Large intestine (tissue), 3 donors: ENCODE measurements at regions not wholly inside any gene's neighbourhood (a gene's known extent, or its start where the extent isn't known, plus 50 kb on each side); places are given as distances from the start of the nearest gene placed in this dataset.

ENCODE experiments used
- DNase-seq, 2 donors: peaks; one replicate each; pipeline versions ENCODE4 v3.0.0 to v3.0.0-alpha.2; 2013
- H3K27ac ChIP-seq: one replicate; pipeline ENCODE4 v1.5.1; 2013; ENCODE audit warnings: low read length
- H3K27me3 ChIP-seq: 2 replicates; pipeline ENCODE4 v1.6.1; 2013; ENCODE audit warnings: low read length; ENCODE audit not compliant: control insufficient read depth, insufficient read depth
- H3K36me3 ChIP-seq: 2 replicates; pipeline ENCODE4 v1.6.1; 2013; ENCODE audit warnings: low read length; ENCODE audit not compliant: control insufficient read depth, insufficient read depth
- H3K4me1 ChIP-seq: one replicate; pipeline ENCODE4 v1.6.1; 2013; ENCODE audit warnings: low read length; ENCODE audit not compliant: control insufficient read depth, insufficient read depth
- H3K4me3 ChIP-seq: one replicate; pipeline ENCODE4 v1.5.1; 2013; ENCODE audit warnings: low read length
- H3K9me3 ChIP-seq: one replicate; pipeline ENCODE4 v1.6.1; 2013; ENCODE audit warnings: mild to moderate bottlenecking, low read depth, low read length, moderate library complexity; ENCODE audit not compliant: control insufficient read depth
- WGBS: methylation state at CpG from one replicate; pipeline ENCODE4 v1.1.5; 2013; ENCODE audit warnings: low lambda C conversion rate; ENCODE audit not compliant: insufficient coverage; 5-methylcytosine and 5-hydroxymethylcytosine counted together

DNA sequence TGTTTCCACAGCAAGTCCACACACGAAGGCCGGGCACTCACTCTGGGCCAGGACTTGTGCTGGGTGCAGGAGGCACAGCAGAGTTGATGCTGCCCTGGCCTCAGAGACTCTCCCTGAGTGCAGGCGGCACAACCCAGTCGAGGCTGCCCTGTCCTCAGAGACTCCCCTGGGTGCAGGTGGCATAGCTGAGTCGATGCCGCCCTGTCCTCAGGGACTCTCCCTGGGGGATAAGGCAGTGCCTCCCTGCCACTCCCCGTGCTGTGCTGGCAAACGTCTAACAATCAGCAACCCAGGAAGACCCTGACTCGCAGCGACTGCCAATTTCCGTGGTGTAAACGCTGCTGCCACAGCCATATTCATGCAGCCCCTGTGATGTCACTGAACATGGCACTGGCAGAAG, 93.1 kb downstream of the PDGFA start:
- DNase-seq, result no peak
- H3K27me3 ChIP-seq, result no peaks in the 10 kb centered on the region
- no peak overlapping the region for H3K27ac ChIP-seq
- peaks cover 8% of the 10 kb centered on the region for H3K9me3 ChIP-seq
- no peak overlapping the region for H3K4me3 ChIP-seq
- peaks cover 11% of the 10 kb centered on the region for H3K4me1 ChIP-seq
- no peaks in the 10 kb centered on the region for H3K36me3 ChIP-seq
- WGBS, result no CpG with 5 or more reads among the region's 12 CpGs

DNA sequence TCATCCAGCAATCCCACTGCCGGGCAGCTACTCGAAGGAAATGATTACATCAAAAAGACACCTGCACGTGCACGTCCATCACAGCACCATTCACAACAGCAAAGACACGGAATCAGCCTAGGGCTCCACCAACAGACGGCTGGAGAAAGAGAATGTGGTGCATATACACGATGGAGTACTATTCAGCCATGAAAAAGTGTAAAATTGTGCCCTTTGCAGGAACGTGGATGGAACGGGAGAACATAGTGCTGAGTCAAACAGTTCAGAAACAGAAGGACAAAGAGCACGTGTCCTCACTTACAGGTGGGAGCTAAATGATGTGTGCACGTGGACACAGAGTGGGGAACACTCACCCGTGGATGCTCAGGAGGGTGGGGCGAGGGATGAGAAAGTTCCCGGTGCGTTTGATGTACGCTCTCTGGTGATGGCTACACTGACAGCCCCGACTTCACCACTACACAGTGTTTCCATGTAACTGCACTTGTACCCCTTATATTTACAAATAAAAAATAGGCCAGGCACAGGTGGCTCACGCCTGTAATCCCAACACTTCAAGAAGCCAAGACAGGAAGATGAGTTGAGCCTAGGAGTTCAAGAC, 92.0 kb downstream of the PDGFA start:
- Histone ChIP-seq H3K36me3 (no peaks in the 10 kb centered on the region), H3K27ac (no peak overlapping the region), H3K27me3 (no peaks in the 10 kb centered on the region), H3K4me1 (peaks cover 5% of the 10 kb centered on the region), H3K9me3 (peaks cover 8% of the 10 kb centered on the region), H3K4me3 (no peak overlapping the region)
- DNase-seq, result no peak
- WGBS, result 91% methylated on average over 6 of the region's 18 CpGs

DNA sequence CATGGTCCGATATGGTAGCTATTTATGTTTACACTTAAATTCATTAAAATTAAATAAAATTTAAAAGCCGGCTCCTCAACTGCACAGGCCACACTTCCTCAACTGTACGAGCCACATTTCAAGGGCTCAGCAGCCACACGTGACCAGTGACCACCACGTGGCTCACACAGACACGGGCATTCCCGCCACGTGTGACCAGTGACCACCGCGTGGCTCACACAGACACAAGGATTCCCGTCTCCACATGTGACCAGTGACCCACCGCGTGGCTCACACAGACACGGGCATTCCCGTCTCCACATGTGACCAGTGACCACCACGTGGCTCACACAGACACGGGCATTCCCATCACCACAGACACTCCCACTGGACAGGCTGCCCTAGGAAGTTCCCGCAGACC, 91.3 kb downstream of the PDGFA start:
- Histone ChIP-seq H3K27ac (no peak overlapping the region), H3K36me3 (no peaks in the 10 kb centered on the region), H3K4me1 (peaks cover 7% of the 10 kb centered on the region), H3K27me3 (no peaks in the 10 kb centered on the region), H3K9me3 (peaks cover 8% of the 10 kb centered on the region), H3K4me3 (no peak overlapping the region)
- no CpG with 5 or more reads among the region's 18 CpGs for WGBS
- no peak for DNase-seq

DNA sequence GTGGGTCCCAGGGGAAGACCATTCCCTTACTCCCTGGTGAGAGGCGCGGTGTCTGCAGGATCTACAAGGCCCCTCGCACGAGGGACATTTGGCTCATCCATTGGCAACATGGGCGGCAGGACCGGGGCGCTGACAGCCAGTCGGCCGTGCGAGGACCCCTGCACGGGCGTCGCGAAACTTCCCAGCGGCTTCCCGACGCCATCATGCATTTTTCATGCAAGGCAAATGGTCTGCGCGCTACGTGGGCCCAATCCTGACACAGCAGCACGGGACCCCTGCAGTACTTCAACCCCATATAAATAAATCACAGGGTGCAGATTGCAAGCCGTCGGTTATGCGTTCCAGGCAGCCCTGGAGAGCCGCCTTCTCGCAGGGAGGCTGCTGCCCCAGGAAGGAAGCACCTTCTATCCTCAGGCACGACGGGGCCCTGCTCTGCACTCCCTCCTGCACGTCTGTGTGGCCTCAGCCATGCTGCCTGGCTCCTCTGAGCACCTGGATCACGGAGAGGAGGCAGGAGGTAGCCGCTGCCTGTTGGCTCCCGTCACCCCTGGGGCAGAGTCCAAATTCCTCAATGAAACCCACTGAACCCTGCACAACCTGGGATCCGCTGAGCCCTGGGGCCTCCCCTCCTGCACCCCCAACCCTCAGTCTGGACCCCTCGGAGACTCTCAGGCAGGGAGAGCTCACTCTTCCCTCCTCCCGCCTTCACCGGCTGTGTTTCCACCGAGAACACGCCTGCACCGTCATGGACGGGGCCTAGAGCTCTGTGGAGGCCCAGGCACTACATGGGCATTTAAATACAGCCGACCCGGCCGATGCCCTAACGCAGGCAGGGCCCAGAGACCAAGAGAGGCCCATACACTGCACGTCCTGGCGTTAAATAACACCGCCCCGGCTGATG, 90.5 kb downstream of the PDGFA start:
- no peak overlapping the region for H3K27ac ChIP-seq
- no peak for DNase-seq
- H3K36me3 ChIP-seq, result no peaks in the 10 kb centered on the region
- no peak overlapping the region for H3K4me3 ChIP-seq
- no peaks in the 10 kb centered on the region for H3K27me3 ChIP-seq
- H3K4me1 ChIP-seq, result peaks cover 4% of the 10 kb centered on the region
- no CpG with 5 or more reads among the region's 48 CpGs for WGBS
- peaks cover 8% of the 10 kb centered on the region for H3K9me3 ChIP-seq

DNA sequence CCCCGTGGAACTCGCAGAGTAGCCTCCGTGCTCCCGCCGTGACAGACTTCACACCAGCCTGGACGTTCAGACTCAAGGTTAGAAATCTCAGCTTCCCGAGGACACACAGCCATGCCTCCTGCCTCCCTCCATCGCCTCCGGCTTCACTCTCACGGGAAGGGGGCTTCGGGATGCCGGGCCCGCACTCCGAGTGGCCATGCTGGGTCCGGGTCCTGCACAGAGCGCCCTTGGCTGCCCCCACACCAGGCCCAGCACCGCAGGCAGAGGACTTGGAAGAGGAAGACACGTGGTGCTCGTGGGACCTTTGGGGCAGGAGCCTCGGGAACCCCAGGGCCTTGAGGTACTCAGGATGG, 89.8 kb downstream of the PDGFA start:
- no peak overlapping the region for H3K4me3 ChIP-seq
- H3K9me3 ChIP-seq, result peaks cover 8% of the 10 kb centered on the region
- WGBS, result no CpG with 5 or more reads among the region's 20 CpGs
- no peaks in the 10 kb centered on the region for H3K36me3 ChIP-seq
- no peak overlapping the region for H3K27ac ChIP-seq
- H3K27me3 ChIP-seq, result no peaks in the 10 kb centered on the region
- H3K4me1 ChIP-seq, result peaks cover 5% of the 10 kb centered on the region
- DNase-seq, result no peak

DNA sequence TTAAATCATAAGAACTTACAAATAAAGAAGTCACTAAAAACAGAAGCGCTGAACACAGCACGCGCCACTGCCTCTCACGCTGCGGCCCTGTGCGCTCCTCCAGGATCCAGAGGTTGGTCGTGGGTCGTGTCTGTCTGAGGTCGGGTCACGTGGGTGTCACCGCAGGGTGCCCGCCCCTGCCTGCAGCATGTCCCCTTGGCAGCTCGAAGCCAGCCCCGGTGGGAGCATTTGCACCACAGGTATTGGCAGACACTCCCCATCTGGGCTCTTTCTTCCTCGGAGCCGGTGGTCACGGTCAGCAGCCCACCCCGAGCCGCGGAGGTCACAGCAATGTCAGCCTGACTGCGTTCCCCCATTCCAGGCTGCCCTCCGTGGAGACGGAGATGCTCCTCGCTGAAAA, 88.6 kb downstream of the PDGFA start:
- no peak overlapping the region for H3K4me3 ChIP-seq
- peaks cover 6% of the 10 kb centered on the region for H3K9me3 ChIP-seq
- no peaks in the 10 kb centered on the region for H3K36me3 ChIP-seq
- H3K27ac ChIP-seq, result no peak overlapping the region
- H3K27me3 ChIP-seq, result no peaks in the 10 kb centered on the region
- no peak for DNase-seq
- H3K4me1 ChIP-seq, result peaks cover 15% of the 10 kb centered on the region
- WGBS, result 100% methylated on average over 1 of the region's 24 CpGs

DNA sequence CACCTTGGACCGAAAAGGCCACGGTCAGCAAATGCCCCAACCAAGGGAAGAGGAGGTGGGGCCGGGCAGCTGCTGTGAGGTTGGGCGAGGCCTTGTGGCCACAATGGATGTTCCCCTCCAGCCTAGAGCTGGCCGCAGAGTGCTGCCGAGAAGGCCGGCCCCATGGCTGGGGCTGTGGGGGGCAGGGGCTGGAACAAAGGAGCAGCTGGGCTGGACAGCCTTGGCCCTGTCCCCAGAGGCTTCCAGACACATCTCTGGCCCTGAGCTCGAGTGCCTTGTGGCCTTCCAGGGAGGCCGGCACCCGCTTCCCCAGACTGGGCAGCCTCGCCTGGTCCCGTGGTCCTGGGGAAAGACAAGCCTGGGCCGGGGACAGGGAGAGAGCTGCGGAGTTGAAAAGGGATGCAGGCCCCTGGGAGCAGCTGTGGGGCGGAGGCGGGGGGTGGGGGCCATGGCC, 88.0 kb downstream of the PDGFA start:
- Histone ChIP-seq H3K36me3 (no peaks in the 10 kb centered on the region), H3K27me3 (no peaks in the 10 kb centered on the region), H3K4me1 (peaks cover 15% of the 10 kb centered on the region), H3K4me3 (no peak overlapping the region), H3K9me3 (peaks cover 6% of the 10 kb centered on the region), H3K27ac (no peak overlapping the region)
- no peak for DNase-seq
- WGBS, result no CpG with 5 or more reads among the region's 16 CpGs

DNA sequence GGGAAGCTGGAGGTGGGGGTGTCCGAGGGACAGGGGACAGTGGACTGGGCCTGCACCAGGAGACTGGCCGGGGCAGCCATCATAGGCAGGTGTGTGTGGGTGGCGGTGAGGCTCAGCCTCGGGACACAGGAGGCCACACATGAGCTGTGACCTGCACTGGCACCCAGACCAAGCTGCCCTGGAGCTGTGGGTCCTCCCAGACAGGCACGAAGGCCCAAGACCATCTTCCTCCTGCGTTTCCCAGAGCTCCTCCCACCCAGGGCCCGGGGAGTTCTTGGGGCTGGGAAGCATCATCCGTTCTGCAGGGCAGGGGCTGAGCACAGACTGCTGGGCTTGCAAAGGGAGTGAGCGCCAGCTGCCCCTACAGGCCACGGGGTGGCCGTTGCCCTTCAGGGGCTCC, 87.4 kb downstream of the PDGFA start:
- no peak overlapping the region for H3K27ac ChIP-seq
- peaks cover 6% of the 10 kb centered on the region for H3K9me3 ChIP-seq
- H3K27me3 ChIP-seq, result no peaks in the 10 kb centered on the region
- H3K36me3 ChIP-seq, result no peaks in the 10 kb centered on the region
- no peak overlapping the region for H3K4me3 ChIP-seq
- no peak for DNase-seq
- no CpG with 5 or more reads among the region's 11 CpGs for WGBS
- peaks cover 15% of the 10 kb centered on the region for H3K4me1 ChIP-seq

DNA sequence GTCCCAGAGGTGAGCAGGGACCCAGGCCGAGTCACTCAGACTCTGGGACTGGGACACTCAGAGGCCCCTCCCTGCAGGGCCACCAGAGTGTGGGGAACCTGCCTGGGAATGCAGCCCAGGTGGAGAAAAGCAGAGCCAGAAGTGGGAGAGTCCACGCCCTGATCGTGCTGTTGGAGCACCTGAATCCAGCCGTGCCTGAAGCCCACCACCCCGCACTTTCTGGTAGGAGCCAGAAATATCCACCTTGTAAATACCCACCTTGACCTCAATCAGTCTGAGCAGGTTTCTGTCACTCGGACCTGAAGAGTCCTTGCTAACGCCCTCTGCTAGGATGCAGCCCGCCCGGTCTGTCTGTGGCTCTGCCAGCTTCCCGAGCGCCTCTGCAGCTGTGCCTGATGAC, 86.7 kb downstream of the PDGFA start:
- no peaks in the 10 kb centered on the region for H3K36me3 ChIP-seq
- no CpG with 5 or more reads among the region's 11 CpGs for WGBS
- peaks cover 6% of the 10 kb centered on the region for H3K9me3 ChIP-seq
- no peak overlapping the region for H3K27ac ChIP-seq
- no peak overlapping the region for H3K4me3 ChIP-seq
- DNase-seq, result no peak
- H3K4me1 ChIP-seq, result peaks cover 15% of the 10 kb centered on the region
- H3K27me3 ChIP-seq, result no peaks in the 10 kb centered on the region

DNA sequence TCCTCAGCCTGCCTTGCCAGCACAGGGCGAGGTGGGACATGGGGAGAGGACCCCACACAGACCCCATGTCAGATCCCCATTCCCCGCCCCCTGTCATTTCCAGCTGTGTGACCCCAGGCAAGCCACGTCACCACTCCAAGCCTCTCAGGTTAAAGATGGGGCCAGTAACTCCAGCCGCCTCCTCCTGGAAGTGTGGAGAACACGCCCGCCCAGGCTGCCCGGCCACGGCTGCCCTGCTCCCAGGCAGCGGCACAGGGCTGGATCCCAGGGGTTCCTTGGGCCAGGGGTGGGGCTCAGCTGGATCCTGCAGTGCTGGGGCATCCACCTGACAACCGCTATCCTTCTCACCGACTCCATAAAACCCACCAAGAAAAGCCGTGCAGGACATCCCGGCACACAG, 86.1 kb downstream of the PDGFA start:
- Histone ChIP-seq H3K4me1 (peaks cover 15% of the 10 kb centered on the region), H3K36me3 (no peaks in the 10 kb centered on the region), H3K27me3 (no peaks in the 10 kb centered on the region), H3K9me3 (peaks cover 6% of the 10 kb centered on the region), H3K27ac (no peak overlapping the region), H3K4me3 (no peak overlapping the region)
- no peak for DNase-seq
- WGBS, result 64% methylated on average over 3 of the region's 13 CpGs
